ENCODE measurements at regions not wholly inside any gene's neighbourhood (a gene's known extent, or its start where the extent isn't known, plus 50 kb on each side); places are given as distances from the start of the nearest gene placed in this dataset.

- peak; percentile 75 for DNase-seq
Measured at GRCh38 chr6:19492636-19493405, 344.3 kb upstream of the ID4 start.

- no peak for DNase-seq
Measured at GRCh38 chr6:19501737-19502245, 335.4 kb upstream of the ID4 start.

GRCh38 chr6:19502301-19502700, 334.9 kb upstream of the ID4 start:
- DNase-seq: no peak

GRCh38 chr6:19515939-19516338, 321.2 kb upstream of the ID4 start:
- DNase-seq: no peak

- DNase-seq: no peak
Measured at GRCh38 chr6:19519941-19520340, 317.2 kb upstream of the ID4 start.

GRCh38 chr6:19524366-19525186, 312.6 kb upstream of the ID4 start:
- no peak for DNase-seq

GRCh38 chr6:19525673-19526072, 311.5 kb upstream of the ID4 start:
- DNase-seq: no peak

- DNase-seq: no peak
Measured at GRCh38 chr6:19530188-19530587, 307.0 kb upstream of the ID4 start.

GRCh38 chr6:19535351-19535750, 301.8 kb upstream of the ID4 start:
- DNase-seq: peak; percentile 83

- peak; percentile 26 for DNase-seq
Measured at GRCh38 chr6:19536838-19537237, 300.3 kb upstream of the ID4 start.

GRCh38 chr6:19538096-19538495, 299.1 kb upstream of the ID4 start:
- DNase-seq: peak; percentile 99

GRCh38 chr6:19547507-19547906, 289.7 kb upstream of the ID4 start:
- DNase-seq: no peak

- DNase-seq: no peak
Measured at GRCh38 chr6:19549109-19549508, 288.1 kb upstream of the ID4 start.

- no peak for DNase-seq
Measured at GRCh38 chr6:19550380-19550779, 286.8 kb upstream of the ID4 start.

- DNase-seq: no peak
Measured at GRCh38 chr6:19551611-19552010, 285.6 kb upstream of the ID4 start.

GRCh38 chr6:19552076-19552475, 285.1 kb upstream of the ID4 start:
- no peak for DNase-seq

- DNase-seq: no peak
Measured at GRCh38 chr6:19552588-19552987, 284.6 kb upstream of the ID4 start.

- DNase-seq: peak; percentile 67
Measured at GRCh38 chr6:19554356-19555225, 282.6 kb upstream of the ID4 start.

- DNase-seq: no peak
Measured at GRCh38 chr6:19557191-19557590, 280.0 kb upstream of the ID4 start.

- no peak for DNase-seq
Measured at GRCh38 chr6:19558201-19558600, 279.0 kb upstream of the ID4 start.

GRCh38 chr6:19558934-19559333, 278.2 kb upstream of the ID4 start:
- DNase-seq: no peak

GRCh38 chr6:19562468-19562867, 274.7 kb upstream of the ID4 start:
- no peak for DNase-seq

GRCh38 chr6:19569563-19569962, 267.6 kb upstream of the ID4 start:
- peak; percentile 10 for DNase-seq

Data from DMS153 (cell line).